Activated T-helper 2 cell treated with anti-CD3 and anti-CD28 coated beads, Interferon-gamma antibody, Interleukin-2, Interleukin-4, amounts not matched to agents 10 μg/mL and 5 μg/mL and 100 μg/mL, durations not matched to agents 14 hours and 24 hours and 36 hours (primary cell): ENCODE measurements at regions not wholly inside any gene's neighbourhood (a gene's known extent, or its start where the extent isn't known, plus 50 kb on each side); places are given as distances from the start of the nearest gene placed in this dataset.

Experiments
- DNase-seq: peaks from one replicate; pipeline ENCODE4 v3.0.0; 2021; ENCODE audit warnings: low spot score
- H3K27ac Mint-ChIP-seq: one replicate; pipeline ENCODE4 v1.8.0; 2021; ENCODE audit warnings: mixed read lengths
- H3K27me3 Mint-ChIP-seq: one replicate; pipeline ENCODE4 v1.8.0; 2021; ENCODE audit warnings: low read depth, mixed read lengths
- H3K36me3 Mint-ChIP-seq: one replicate; pipeline ENCODE4 v1.8.0; 2021; ENCODE audit warnings: low read depth, mixed read lengths
- H3K4me1 Mint-ChIP-seq: one replicate; pipeline ENCODE4 v1.8.0; 2021; ENCODE audit warnings: low read depth, mixed read lengths
- H3K4me3 Mint-ChIP-seq: one replicate; pipeline ENCODE4 v1.8.0; 2021; ENCODE audit warnings: low read depth, mild to moderate bottlenecking, moderate library complexity, mixed read lengths
- H3K9me3 Mint-ChIP-seq: one replicate; pipeline ENCODE4 v1.8.0; 2021; ENCODE audit warnings: mixed read lengths
- intact Hi-C: fragments of 100-400 bp; cut with micrococcal nuclease; formaldehyde crosslinking; loops from one replicate; pipeline ENCODE4 v1.15.1; 2023

DNA sequence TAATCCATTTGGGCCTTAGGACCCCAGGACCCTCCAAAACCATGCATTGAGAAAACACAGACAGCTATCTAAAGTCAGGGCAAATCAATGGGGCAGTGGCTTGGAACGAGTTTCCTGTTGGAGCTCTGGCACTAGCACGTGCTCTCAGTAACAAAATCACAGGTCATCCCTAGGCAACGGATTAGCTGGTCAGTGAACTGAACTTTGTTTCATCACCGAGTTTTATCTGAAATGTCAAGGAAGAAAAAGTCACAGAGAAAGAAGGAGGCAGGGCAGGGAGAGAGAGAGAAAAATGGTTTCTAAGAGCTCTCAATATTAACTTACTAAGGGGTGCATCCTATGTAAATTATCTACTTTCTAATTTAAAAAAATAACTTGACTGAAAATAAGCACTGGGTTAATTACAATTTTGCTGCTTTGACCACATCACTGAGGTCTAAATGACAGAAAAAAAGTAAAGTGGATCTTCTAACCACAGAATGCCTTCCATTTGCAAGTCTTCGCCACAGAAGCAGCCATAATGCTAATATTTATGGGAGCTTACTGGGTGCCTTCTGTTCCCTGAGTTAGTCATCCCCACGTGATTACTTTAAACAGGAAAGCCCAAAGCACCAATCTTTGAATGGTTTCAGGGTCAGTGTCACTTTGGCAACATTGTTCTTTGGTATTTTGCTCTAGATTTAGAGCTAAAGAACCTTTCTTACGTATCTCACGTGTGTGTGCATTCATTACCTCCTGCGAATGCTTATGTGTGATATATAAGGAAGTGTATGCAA lies 503.9 kb downstream of the RASEF start:
- Mint-ChIP-seq H3K9me3 (no peaks in the 10 kb centered on the region), H3K27ac (no peak overlapping the region), H3K27me3 (no peaks in the 10 kb centered on the region), H3K36me3 (no peaks in the 10 kb centered on the region), H3K4me1 (no peaks in the 10 kb centered on the region), H3K4me3 (no peak overlapping the region)
- intact Hi-C loops = no loop called here
- no peak for DNase-seq

DNA sequence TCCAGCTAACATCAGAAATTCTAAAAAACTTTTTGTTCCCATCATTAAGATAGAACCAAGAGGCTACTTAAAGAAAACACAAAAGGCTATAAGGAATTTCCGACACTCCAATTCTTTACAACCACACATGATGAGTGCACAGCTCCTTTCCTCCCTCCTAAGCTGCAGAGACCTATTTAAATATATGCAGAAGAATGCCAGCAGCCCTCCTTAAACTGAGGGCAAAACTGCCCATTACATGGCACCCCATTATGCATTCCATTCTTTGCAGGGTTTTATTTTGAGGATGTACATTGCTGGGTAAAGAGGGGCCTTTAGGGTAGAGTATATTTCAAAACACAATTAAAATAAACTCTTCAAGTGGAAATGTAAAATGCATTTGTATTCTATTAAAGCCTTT lies 502.9 kb downstream of the RASEF start:
- no peak for DNase-seq
- Mint-ChIP-seq H3K9me3 (no peaks in the 10 kb centered on the region), H3K4me1 (no peaks in the 10 kb centered on the region), H3K27ac (no peak overlapping the region), H3K36me3 (no peaks in the 10 kb centered on the region), H3K27me3 (no peaks in the 10 kb centered on the region), H3K4me3 (no peak overlapping the region)
- intact Hi-C loops = no loop called here

DNA sequence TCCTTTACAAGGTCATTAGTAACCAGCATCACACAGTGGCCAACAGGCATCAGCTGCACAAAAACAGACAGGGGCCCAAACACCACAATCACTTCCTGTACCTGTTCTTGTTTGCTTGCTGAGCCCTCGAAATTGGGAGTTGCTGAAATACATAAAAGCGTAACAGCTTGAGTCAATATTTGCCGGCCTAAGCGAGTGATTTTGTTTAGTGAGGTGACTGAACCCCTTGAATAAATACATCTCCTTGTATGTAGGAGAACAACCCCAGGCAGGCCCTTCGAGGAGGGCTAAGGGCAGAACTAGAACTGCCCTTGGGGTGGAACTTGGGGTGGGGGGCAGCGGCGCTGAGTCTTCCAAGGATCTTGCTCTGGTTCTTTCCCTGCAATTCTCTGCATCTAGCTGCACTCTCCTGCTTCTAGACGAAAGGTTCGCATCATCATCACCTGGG lies 502.5 kb downstream of the RASEF start:
- intact Hi-C loops = no loop called here
- Mint-ChIP-seq H3K4me1 (no peaks in the 10 kb centered on the region), H3K36me3 (no peaks in the 10 kb centered on the region), H3K4me3 (no peak overlapping the region), H3K27ac (no peak overlapping the region), H3K9me3 (no peaks in the 10 kb centered on the region), H3K27me3 (no peaks in the 10 kb centered on the region)
- no peak for DNase-seq

DNA sequence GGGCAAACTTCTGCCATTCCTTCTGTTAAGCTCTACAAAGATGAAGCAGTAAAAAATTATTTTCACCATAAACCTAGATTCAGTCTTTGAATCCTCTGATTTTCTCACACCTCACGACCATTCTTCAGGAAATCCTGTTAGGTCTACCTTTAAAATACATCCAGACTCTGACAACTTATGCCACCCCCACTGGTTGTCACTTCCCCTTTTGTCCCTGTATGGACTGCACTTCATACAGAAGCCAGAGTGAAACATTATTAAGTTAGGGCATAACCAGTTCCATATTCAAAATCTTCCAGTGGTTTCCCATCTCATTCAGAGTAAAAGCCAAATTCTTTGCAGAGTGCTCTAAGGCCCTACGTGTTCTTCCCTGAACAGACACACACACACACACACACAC lies 499.8 kb downstream of the RASEF start:
- Mint-ChIP-seq H3K4me3 (no peak overlapping the region), H3K27ac (no peak overlapping the region), H3K27me3 (no peaks in the 10 kb centered on the region), H3K36me3 (no peaks in the 10 kb centered on the region), H3K9me3 (no peaks in the 10 kb centered on the region), H3K4me1 (no peaks in the 10 kb centered on the region)
- no peak for DNase-seq
- intact Hi-C loops = no loop called here

DNA sequence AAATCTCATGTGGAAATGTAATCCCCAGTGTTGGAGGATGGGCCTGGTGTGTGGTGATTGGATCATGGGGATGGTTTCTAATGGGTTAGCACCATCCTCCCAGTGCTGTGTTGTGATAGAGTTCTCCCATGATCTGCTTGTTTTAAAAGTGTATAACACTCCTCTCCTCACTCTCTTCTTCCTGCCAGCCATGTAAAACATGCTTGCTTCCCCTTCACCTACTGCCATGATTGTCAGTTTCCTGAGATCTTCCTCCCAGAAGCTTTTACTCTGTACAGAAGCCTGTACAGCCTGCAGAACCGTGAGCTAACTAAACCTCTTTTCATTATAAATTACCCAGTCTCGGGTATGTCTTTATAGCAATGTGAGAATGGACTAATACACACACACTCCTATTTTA lies 499.1 kb downstream of the RASEF start:
- no peaks in the 10 kb centered on the region for H3K27me3 Mint-ChIP-seq
- H3K4me3 Mint-ChIP-seq = no peak overlapping the region
- no peaks in the 10 kb centered on the region for H3K9me3 Mint-ChIP-seq
- H3K36me3 Mint-ChIP-seq = no peaks in the 10 kb centered on the region
- intact Hi-C loops = no loop called here
- H3K27ac Mint-ChIP-seq = no peak overlapping the region
- H3K4me1 Mint-ChIP-seq = no peaks in the 10 kb centered on the region
- no peak for DNase-seq

DNA sequence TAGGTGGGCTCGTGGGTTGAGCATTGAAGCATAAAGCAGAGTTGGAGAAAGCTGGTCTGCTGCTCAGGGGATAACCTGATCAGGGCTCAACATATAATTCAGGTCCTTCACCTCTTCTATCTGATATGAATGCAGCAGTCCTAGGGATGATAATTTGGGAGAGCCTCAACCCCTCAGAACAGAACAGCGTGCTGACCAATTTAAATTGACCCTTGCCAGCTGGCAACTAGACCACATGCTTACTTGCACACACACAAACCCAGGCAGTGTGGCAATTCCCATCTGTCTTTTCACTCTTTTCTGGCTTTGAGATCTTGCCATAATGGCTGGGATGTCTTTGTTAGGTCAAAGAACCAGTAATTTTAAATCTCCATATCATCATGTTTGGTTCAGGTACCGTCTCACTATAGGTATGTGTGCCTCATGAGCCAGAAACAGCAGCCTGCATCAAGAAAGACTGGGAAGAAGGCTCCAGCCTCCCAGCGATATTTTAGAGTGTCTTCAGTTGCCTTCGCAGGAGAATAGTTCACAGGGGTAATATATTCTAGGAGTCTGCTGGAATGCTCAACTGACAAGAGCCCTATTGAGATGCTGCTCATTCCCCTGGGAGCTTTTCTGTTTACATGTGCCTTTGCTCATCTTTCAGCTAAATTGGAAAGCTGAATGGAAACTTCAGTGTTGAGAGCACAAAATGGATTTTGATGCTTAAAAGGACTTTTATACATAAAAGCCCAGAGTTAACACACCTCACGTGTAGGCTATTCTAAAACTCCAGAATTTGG lies 497.6 kb downstream of the RASEF start:
- DNase-seq = no peak
- H3K4me3 Mint-ChIP-seq = no peak overlapping the region
- H3K4me1 Mint-ChIP-seq = no peaks in the 10 kb centered on the region
- no peaks in the 10 kb centered on the region for H3K36me3 Mint-ChIP-seq
- no peaks in the 10 kb centered on the region for H3K9me3 Mint-ChIP-seq
- no peak overlapping the region for H3K27ac Mint-ChIP-seq
- intact Hi-C loops = no loop called here
- H3K27me3 Mint-ChIP-seq = no peaks in the 10 kb centered on the region

- no peak for DNase-seq
- intact Hi-C loops = no loop called here
- Mint-ChIP-seq H3K4me3 (no peak overlapping the region), H3K4me1 (no peaks in the 10 kb centered on the region), H3K36me3 (no peaks in the 10 kb centered on the region), H3K27me3 (no peaks in the 10 kb centered on the region), H3K27ac (no peak overlapping the region), H3K9me3 (peaks cover 4% of the 10 kb centered on the region)
Measured at GRCh38 chr9:82567953-82568352, 495.0 kb downstream of the RASEF start.

DNA sequence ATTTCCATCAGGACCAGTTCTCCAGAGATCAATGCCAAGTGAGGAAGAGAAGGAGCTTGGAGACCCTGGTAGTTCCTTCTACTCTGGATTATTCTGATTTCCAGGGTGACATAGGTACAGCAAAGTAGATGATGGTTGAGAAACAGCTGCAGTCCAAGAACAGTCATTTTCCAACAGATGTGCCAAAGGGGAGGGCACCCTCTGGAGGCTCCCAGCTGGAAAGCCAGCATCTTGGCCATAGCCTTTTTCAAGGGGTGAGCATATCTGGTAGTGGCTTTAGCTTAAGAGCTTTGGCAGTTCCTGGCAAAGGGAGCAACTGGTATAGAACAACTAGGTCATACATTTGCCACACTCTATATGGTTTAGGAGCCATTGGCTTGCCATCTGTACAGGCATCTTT lies 492.7 kb downstream of the RASEF start:
- Mint-ChIP-seq H3K4me3 (no peak overlapping the region), H3K27me3 (no peaks in the 10 kb centered on the region), H3K27ac (no peak overlapping the region)

DNA sequence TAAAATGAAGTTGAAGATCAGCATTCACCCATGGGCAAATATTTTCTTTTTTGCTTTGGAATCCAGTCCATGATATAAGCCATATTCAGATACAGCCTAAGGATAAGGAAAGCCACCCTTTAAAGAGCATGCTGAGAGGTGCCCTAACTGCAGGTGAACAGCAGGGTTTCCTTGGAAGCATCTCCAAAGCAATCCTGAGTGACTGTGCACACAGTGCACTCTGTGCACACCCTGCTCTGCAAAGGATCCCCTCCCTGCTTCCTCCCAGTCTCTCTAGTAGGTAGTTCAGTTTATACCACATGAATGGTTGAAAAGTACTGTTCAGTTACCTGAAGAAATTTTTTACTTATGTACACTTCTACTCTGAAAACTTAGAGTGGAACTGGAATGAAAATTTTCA lies 491.4 kb downstream of the RASEF start:
- H3K9me3 Mint-ChIP-seq = peaks cover 23% of the 10 kb centered on the region
- no peak overlapping the region for H3K27ac Mint-ChIP-seq
- DNase-seq = no peak
- H3K36me3 Mint-ChIP-seq = no peaks in the 10 kb centered on the region
- H3K4me1 Mint-ChIP-seq = no peaks in the 10 kb centered on the region
- H3K27me3 Mint-ChIP-seq = no peaks in the 10 kb centered on the region
- no peak overlapping the region for H3K4me3 Mint-ChIP-seq
- intact Hi-C loops = no loop called here

More for the DNA sequence above, 492.7 kb downstream of the RASEF start:
- H3K36me3 Mint-ChIP-seq = no peaks in the 10 kb centered on the region
- H3K4me1 Mint-ChIP-seq = no peaks in the 10 kb centered on the region
- intact Hi-C loops = no loop called here
- peaks cover 20% of the 10 kb centered on the region for H3K9me3 Mint-ChIP-seq
- no peak for DNase-seq

DNA sequence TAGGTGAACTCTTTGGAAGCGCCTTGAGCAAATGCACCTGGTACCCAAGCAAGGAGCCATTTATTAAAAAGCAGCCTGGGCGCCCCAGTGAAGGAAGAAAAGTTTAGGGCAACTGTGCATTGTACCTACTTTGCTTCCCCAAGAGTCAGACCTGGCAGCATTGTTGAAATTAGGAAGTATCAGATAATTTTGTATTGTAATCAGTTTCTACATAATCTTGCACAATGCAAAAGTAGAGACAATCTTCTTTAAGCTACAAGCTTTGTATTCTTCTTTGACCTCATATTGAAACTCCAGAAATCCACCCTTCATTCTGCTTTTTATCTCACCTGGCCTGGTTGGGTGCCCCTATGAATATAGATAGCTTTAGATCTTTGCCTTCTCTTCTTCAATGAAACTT lies 490.8 kb downstream of the RASEF start:
- H3K36me3 Mint-ChIP-seq = no peaks in the 10 kb centered on the region
- intact Hi-C loops = no loop called here

GRCh38 chr9:82574911-82575310 lies 488.0 kb downstream of the RASEF start:
- intact Hi-C loops = no loop called here

More for the DNA sequence above, 490.8 kb downstream of the RASEF start:
- H3K27me3 Mint-ChIP-seq = no peaks in the 10 kb centered on the region
- H3K27ac Mint-ChIP-seq = no peak overlapping the region
- peaks cover 23% of the 10 kb centered on the region for H3K9me3 Mint-ChIP-seq
- no peak for DNase-seq
- H3K4me3 Mint-ChIP-seq = no peak overlapping the region
- no peaks in the 10 kb centered on the region for H3K4me1 Mint-ChIP-seq

GRCh38 chr9:82580921-82581320 lies 482.0 kb downstream of the RASEF start:
- Mint-ChIP-seq H3K4me1 (no peaks in the 10 kb centered on the region), H3K4me3 (no peak overlapping the region), H3K27ac (no peak overlapping the region), H3K9me3 (peaks cover 14% of the 10 kb centered on the region), H3K36me3 (no peaks in the 10 kb centered on the region), H3K27me3 (no peaks in the 10 kb centered on the region)
- intact Hi-C loops = no loop called here
- DNase-seq = no peak

More at GRCh38 chr9:82574911-82575310, 488.0 kb downstream of the RASEF start:
- peaks cover 34% of the 10 kb centered on the region for H3K9me3 Mint-ChIP-seq
- H3K4me1 Mint-ChIP-seq = no peaks in the 10 kb centered on the region
- no peaks in the 10 kb centered on the region for H3K36me3 Mint-ChIP-seq
- DNase-seq = no peak
- H3K4me3 Mint-ChIP-seq = no peak overlapping the region
- H3K27ac Mint-ChIP-seq = no peak overlapping the region
- H3K27me3 Mint-ChIP-seq = no peaks in the 10 kb centered on the region

GRCh38 chr9:82581516-82581915 lies 481.4 kb downstream of the RASEF start:
- Mint-ChIP-seq H3K36me3 (no peaks in the 10 kb centered on the region), H3K4me3 (no peak overlapping the region), H3K4me1 (no peaks in the 10 kb centered on the region), H3K9me3 (peaks cover 14% of the 10 kb centered on the region), H3K27me3 (no peaks in the 10 kb centered on the region), H3K27ac (no peak overlapping the region)
- intact Hi-C loops = no loop called here
- DNase-seq = no peak
